Mesenchymal stem cell (in vitro differentiated cells and primary cell): ENCODE measurements at regions not wholly inside any gene's neighbourhood (a gene's known extent, or its start where the extent isn't known, plus 50 kb on each side); places are given as distances from the start of the nearest gene placed in this dataset.

Source experiments
- DNase-seq: peaks from one replicate; pipeline ENCODE4 v3.0.0-alpha.2; 2013
- H2AFZ ChIP-seq: one replicate; pipeline ENCODE4 v1.6.1; 2013; ENCODE audit warnings: low read depth, mild to moderate bottlenecking, control low read depth, inconsistent platforms, low read length, moderate library complexity
- H2AK5ac ChIP-seq: 2 replicates; pipeline ENCODE4 v1.6.1; 2013; ENCODE audit warnings: low read length, moderate library complexity, mild to moderate bottlenecking, inconsistent platforms; ENCODE audit not compliant: severe bottlenecking
- H2BK120ac ChIP-seq: one replicate; pipeline ENCODE4 v1.6.1; 2013; ENCODE audit warnings: low read depth, mild to moderate bottlenecking, inconsistent platforms, low read length, moderate library complexity
- H2BK12ac ChIP-seq, 2 experiments: one replicate each; pipeline ENCODE4 v1.6.1; 2013; ENCODE audit warnings: inconsistent platforms in 2 of 2, low read length in 2 of 2, mild to moderate bottlenecking in 2 of 2, moderate library complexity in 2 of 2, control low read depth in 1 of 2
- H2BK15ac ChIP-seq: one replicate; pipeline ENCODE4 v1.6.1; 2013; ENCODE audit warnings: mild to moderate bottlenecking, low read depth, inconsistent platforms; ENCODE audit not compliant: poor library complexity, severe bottlenecking
- H2BK5ac ChIP-seq: 2 replicates; pipeline ENCODE4 v1.6.1; 2013; ENCODE audit warnings: low read depth, mild to moderate bottlenecking, low read length, control low read depth, inconsistent platforms; ENCODE audit not compliant: poor library complexity, severe bottlenecking
- H3K14ac ChIP-seq, 2 experiments: one replicate each; pipeline ENCODE4 v1.6.1; 2013; ENCODE audit warnings: inconsistent platforms in 2 of 2, low read length in 2 of 2, control low read depth in 1 of 2, mild to moderate bottlenecking in 1 of 2, moderate library complexity in 1 of 2
- H3K18ac ChIP-seq, 2 experiments: one replicate each; pipeline ENCODE4 v1.6.1; 2013; ENCODE audit warnings: inconsistent platforms in 2 of 2, low read length in 2 of 2, control low read depth in 1 of 2, low read depth in 1 of 2, mild to moderate bottlenecking in 1 of 2
- H3K23ac ChIP-seq, 2 experiments: one replicate each; pipeline ENCODE4 v1.6.1; 2013; ENCODE audit warnings: inconsistent platforms in 2 of 2, low read length in 2 of 2, mild to moderate bottlenecking in 2 of 2, moderate library complexity in 2 of 2, control low read depth in 1 of 2
- H3K27ac ChIP-seq: 2 replicates; pipeline ENCODE4 v1.5.1; 2013; ENCODE audit warnings: mild to moderate bottlenecking, moderate library complexity, low read length, control low read depth, inconsistent platforms; ENCODE audit not compliant: poor library complexity, severe bottlenecking
- H3K27me3 ChIP-seq, 2 experiments: 2 replicates each; pipeline versions ENCODE4 v1.6.1 to v1.7.0; 2013; ENCODE audit warnings: low read length in 2 of 2, mild to moderate bottlenecking in 2 of 2, moderate library complexity in 2 of 2, control low read depth in 1 of 2, inconsistent platforms in 1 of 2; ENCODE audit not compliant: control insufficient read depth in 1 of 2, insufficient read depth in 1 of 2
- H3K36me3 ChIP-seq, 2 experiments: 2 replicates each; pipeline versions ENCODE4 v1.6.1 to v1.7.0; 2013; ENCODE audit warnings: low read length in 2 of 2, control low read depth in 1 of 2, inconsistent platforms in 1 of 2, low read depth in 1 of 2, mild to moderate bottlenecking in 1 of 2; ENCODE audit not compliant: insufficient read depth in 2 of 2, control insufficient read depth in 1 of 2
- H3K4ac ChIP-seq, 2 experiments: one replicate each; pipeline ENCODE4 v1.6.1; 2013; ENCODE audit warnings: inconsistent platforms in 2 of 2, low read length in 2 of 2, mild to moderate bottlenecking in 2 of 2, moderate library complexity in 2 of 2, control low read depth in 1 of 2, low read depth in 1 of 2
- H3K4me1 ChIP-seq: 2 replicates; pipeline ENCODE4 v1.6.1; 2013; ENCODE audit warnings: low read depth, low read length, control low read depth; ENCODE audit not compliant: control insufficient read depth, insufficient read depth
- H3K4me2 ChIP-seq: 2 replicates; pipeline ENCODE4 v1.6.1; 2013; ENCODE audit warnings: low read length, mild to moderate bottlenecking, inconsistent platforms; ENCODE audit not compliant: poor library complexity, severe bottlenecking
- H3K4me3 ChIP-seq, 2 experiments: 2 replicates each; pipeline versions ENCODE4 v1.5.1 to v1.7.0; 2013; ENCODE audit warnings: low read length in 2 of 2, mild to moderate bottlenecking in 2 of 2, control low read depth in 1 of 2, low read depth in 1 of 2; ENCODE audit not compliant: insufficient read depth in 1 of 2
- H3K79me1 ChIP-seq: replicated peaks from 2 replicates; pipeline ENCODE4 v1.6.1; 2013; ENCODE audit warnings: mild to moderate bottlenecking, control low read depth, low read length, inconsistent platforms; ENCODE audit not compliant: poor library complexity, severe bottlenecking
- H3K9ac ChIP-seq: 2 replicates; pipeline ENCODE4 v1.7.0; 2013; ENCODE audit warnings: mild to moderate bottlenecking, low read length, moderate library complexity
- H3K9me3 ChIP-seq: 2 replicates; pipeline ENCODE4 v1.7.0; 2013; ENCODE audit warnings: mild to moderate bottlenecking, low read length; ENCODE audit not compliant: control insufficient read depth
- H4K8ac ChIP-seq: one replicate; pipeline ENCODE4 v1.6.1; 2013; ENCODE audit warnings: inconsistent platforms, mild to moderate bottlenecking, low read length, moderate library complexity
- H4K91ac ChIP-seq: one replicate; pipeline ENCODE4 v1.6.1; 2013; ENCODE audit warnings: mild to moderate bottlenecking, low read length, inconsistent platforms
- whole genome bisulfite sequencing: methylation state at CpG from one replicate; pipeline ENCODE4 v1.1.7; 2013; ENCODE audit warnings: mixed read lengths; 5-methylcytosine and 5-hydroxymethylcytosine counted together

GRCh38 chr5:121088341-121088740 is 624.2 kb downstream of the PRR16 start:
- no peak overlapping the region for H3K18ac ChIP-seq
- no peak overlapping the region for H2BK120ac ChIP-seq
- no peak overlapping the region for H2BK12ac ChIP-seq
- H3K36me3 ChIP-seq = no peaks in the 10 kb centered on the region
- H4K8ac ChIP-seq = no peak overlapping the region
- H2BK15ac ChIP-seq = no peak overlapping the region
- no peak overlapping the region for H2AK5ac ChIP-seq
- H2AFZ ChIP-seq = no peak overlapping the region
- no peak overlapping the region for H3K4ac ChIP-seq
- no peaks in the 10 kb centered on the region for H3K4me1 ChIP-seq
- no CpG with 5 or more reads among the region's 2 CpGs for WGBS
- no peak overlapping the region for H3K4me3 ChIP-seq
- no peak overlapping the region for H4K91ac ChIP-seq
- H3K79me1 ChIP-seq = no peaks in the 10 kb centered on the region
- no peaks in the 10 kb centered on the region for H3K9me3 ChIP-seq
- H3K23ac ChIP-seq = no peak overlapping the region
- H2BK5ac ChIP-seq = no peak overlapping the region
- no peak overlapping the region for H3K9ac ChIP-seq
- H3K14ac ChIP-seq = no peak overlapping the region
- no peak overlapping the region for H3K27ac ChIP-seq
- no peak overlapping the region for H3K4me2 ChIP-seq
- no peaks in the 10 kb centered on the region for H3K27me3 ChIP-seq
- DNase-seq = no peak

GRCh38 chr5:121090822-121091221 is 626.7 kb downstream of the PRR16 start:
- Histone ChIP-seq H3K9me3 (no peaks in the 10 kb centered on the region), H3K14ac (no peak overlapping the region), H4K91ac (no peak overlapping the region), H2BK120ac (no peak overlapping the region), H3K79me1 (no peaks in the 10 kb centered on the region), H2BK12ac (no peak overlapping the region), H2BK5ac (no peak overlapping the region), H4K8ac (no peak overlapping the region), H3K36me3 (no peaks in the 10 kb centered on the region), H3K27me3 (no peaks in the 10 kb centered on the region), H2AK5ac (no peak overlapping the region), H3K18ac (no peak overlapping the region), H3K4ac (no peak overlapping the region), H3K4me1 (no peaks in the 10 kb centered on the region), H3K23ac (no peak overlapping the region), H2AFZ (no peak overlapping the region), H3K4me2 (no peak overlapping the region), H3K4me3 (no peak overlapping the region), H3K27ac (no peak overlapping the region), H2BK15ac (no peak overlapping the region), H3K9ac (no peak overlapping the region)
- DNase-seq = no peak
- WGBS = 80% methylated on average over 1 of the region's 2 CpGs

- no peak overlapping the region for H3K18ac ChIP-seq
- no peak overlapping the region for H3K4me3 ChIP-seq
- no peaks in the 10 kb centered on the region for H3K4me1 ChIP-seq
- no peak overlapping the region for H2BK5ac ChIP-seq
- DNase-seq = no peak
- no peak overlapping the region for H3K4ac ChIP-seq
- no peak overlapping the region for H2BK120ac ChIP-seq
- no peak overlapping the region for H2AK5ac ChIP-seq
- no peak overlapping the region for H3K9ac ChIP-seq
- H2BK12ac ChIP-seq = no peak overlapping the region
- no peak overlapping the region for H3K4me2 ChIP-seq
- no peak overlapping the region for H2BK15ac ChIP-seq
- H3K27me3 ChIP-seq = no peaks in the 10 kb centered on the region
- no peak overlapping the region for H2AFZ ChIP-seq
- no peaks in the 10 kb centered on the region for H3K36me3 ChIP-seq
- no peak overlapping the region for H3K27ac ChIP-seq
- no peaks in the 10 kb centered on the region for H3K9me3 ChIP-seq
- no peak overlapping the region for H4K8ac ChIP-seq
- H3K79me1 ChIP-seq = no peaks in the 10 kb centered on the region
- no peak overlapping the region for H3K23ac ChIP-seq
- H4K91ac ChIP-seq = no peak overlapping the region
- no peak overlapping the region for H3K14ac ChIP-seq
Observed at GRCh38 chr5:121100931-121101330, 636.8 kb downstream of the PRR16 start.

GRCh38 chr5:121105921-121106320 is 641.8 kb downstream of the PRR16 start:
- Histone ChIP-seq H3K27ac (no peak overlapping the region), H3K23ac (no peak overlapping the region), H3K4ac (no peak overlapping the region), H3K14ac (no peak overlapping the region), H3K4me2 (no peak overlapping the region), H3K4me1 (no peaks in the 10 kb centered on the region), H3K79me1 (no peaks in the 10 kb centered on the region), H4K8ac (no peak overlapping the region), H3K9ac (no peak overlapping the region), H3K36me3 (no peaks in the 10 kb centered on the region), H4K91ac (no peak overlapping the region), H2BK5ac (no peak overlapping the region), H3K9me3 (no peaks in the 10 kb centered on the region), H2AFZ (no peak overlapping the region), H3K27me3 (no peaks in the 10 kb centered on the region), H2BK15ac (no peak overlapping the region), H3K4me3 (no peak overlapping the region), H2BK12ac (no peak overlapping the region), H3K18ac (no peak overlapping the region), H2BK120ac (no peak overlapping the region), H2AK5ac (no peak overlapping the region)
- WGBS = no CpG with 5 or more reads among the region's 2 CpGs
- DNase-seq = no peak
